GM12878 (cell line): ENCODE measurements at regions not wholly inside any gene's neighbourhood (a gene's known extent, or its start where the extent isn't known, plus 50 kb on each side); places are given as distances from the start of the nearest gene placed in this dataset.

Experiments used
- ATAC-seq: fragments of 200-7000 bp; cut with Tn5 transposase; 3 replicates; pipeline ENCODE4 v1.9.1; 2020; ENCODE audit warnings: mild to moderate bottlenecking, moderate library complexity
- BruUV-seq: library from RNA; stranded (reverse); fragments of 400-500 nt; replicated peaks from 2 replicates; lab custom pipeline; 2021; lab: Mats Ljungman, UMichigan
- CTCF ChIA-PET: fragments of 300-600 bp; sonication (Branson Sonifier 250); formaldehyde crosslinking; extraction: SDS; loops from one replicate; lab custom pipeline; 2021; ENCODE audit warnings: inconsistent platforms; lab: Yijun Ruan, JAX
- POLR2A ChIA-PET: fragments of 350-600 bp; formaldehyde crosslinking; extraction: SDS; loops from one replicate; lab custom pipeline; 2021; ENCODE audit warnings: inconsistent platforms; lab: Charles Lee
- RAD21 ChIA-PET: fragments of 300-600 bp; sonication (Branson Sonifier 250); formaldehyde crosslinking; loops from one replicate; lab custom pipeline; 2023; ENCODE audit warnings: antibody characterized with exemption; ENCODE audit not compliant: unreplicated experiment; lab: Charles Lee
- SMC1A ChIA-PET: fragments of 300-600 bp; sonication (Branson Sonifier 250); formaldehyde crosslinking; loops from one replicate; lab custom pipeline; 2023; ENCODE audit not compliant: unreplicated experiment, uncharacterized antibody; lab: Charles Lee
- DNase-seq: peaks from one replicate; pipeline ENCODE4 v3.0.0-alpha.2; 2011; ENCODE audit warnings: low read depth, low spot score
- FAIRE-seq: peaks from 3 replicates; lab custom pipeline; 2011; peaks lifted over from hg19 to GRCh38; lab: Jason Lieb, UNC
- H2AFZ ChIP-seq: 2 replicates; pipeline ENCODE4 v1.6.0; 2011; ENCODE audit warnings: low read depth, low read length, control low read depth; ENCODE audit not compliant: control insufficient read depth
- H3K27ac ChIP-seq: 2 replicates; pipeline ENCODE4 v1.5.1; 2011; ENCODE audit warnings: control low read depth; ENCODE audit not compliant: control insufficient read depth, insufficient read depth
- H3K27me3 ChIP-seq, 2 experiments: replicated peaks in 1 of 2; 2 replicates each; pipeline versions ENCODE4 v1.6.0 to v1.6.1; 2011; ENCODE audit warnings: low read length in 1 of 2; ENCODE audit not compliant: control insufficient read depth in 2 of 2, insufficient read depth in 2 of 2
- H3K36me3 ChIP-seq, 2 experiments: 2 replicates each; pipeline ENCODE4 v1.5.1; 2011; ENCODE audit warnings: low read length in 1 of 2; ENCODE audit not compliant: control insufficient read depth in 2 of 2, insufficient read depth in 2 of 2
- H3K4me1 ChIP-seq: 2 replicates; pipeline ENCODE4 v1.6.1; 2011; ENCODE audit warnings: mild to moderate bottlenecking, low read length, moderate library complexity, mixed read lengths; ENCODE audit not compliant: control insufficient read depth, insufficient read depth
- H3K4me2 ChIP-seq: 2 replicates; pipeline ENCODE4 v1.6.0; 2011; ENCODE audit warnings: control low read depth; ENCODE audit not compliant: control insufficient read depth, insufficient read depth
- H3K4me3 ChIP-seq: fragments of 200-600 bp; sonication (generic); 2 replicates; pipeline ENCODE4 v1.5.1; 2016
- H3K79me2 ChIP-seq: 2 replicates; pipeline ENCODE4 v1.6.0; 2011; ENCODE audit warnings: low read length; ENCODE audit not compliant: control insufficient read depth, insufficient read depth
- H3K9ac ChIP-seq: 2 replicates; pipeline ENCODE4 v1.8.0; 2011; ENCODE audit warnings: low read length, control low read depth, mixed read lengths; ENCODE audit not compliant: control insufficient read depth, insufficient read depth
- H3K9me3 ChIP-seq: replicated peaks from 3 replicates; pipeline ENCODE4 v1.5.1; 2011; ENCODE audit warnings: mild to moderate bottlenecking, low read length; ENCODE audit not compliant: control insufficient read depth, insufficient read depth
- H4K20me1 ChIP-seq: 2 replicates; pipeline ENCODE4 v1.6.0; 2011; ENCODE audit not compliant: control insufficient read depth, insufficient read depth
- BCL11A ChIP-seq: IDR thresholded peaks from 2 replicates; pipeline ENCODE4 v1.6.1; 2011; ENCODE audit warnings: low read depth, low read length
- CBFB ChIP-seq: IDR thresholded peaks from 2 replicates; pipeline ENCODE4 v1.6.1; 2016; ENCODE audit warnings: antibody characterized with exemption, low read depth
- EGR1 ChIP-seq, 2 experiments: IDR thresholded peaks; 1 replicate in 1 of 2; 2 replicates in 1 of 2; pipeline ENCODE4 v1.6.1; 2011 to 2012; ENCODE audit warnings: low read depth in 2 of 2, low read length in 2 of 2, borderline replicate concordance in 1 of 2, mild to moderate bottlenecking in 1 of 2, moderate library complexity in 1 of 2
- KAT2A ChIP-seq: conservative IDR thresholded peaks from 2 replicates; pipeline ENCODE4 v1.6.1; 2011; ENCODE audit warnings: low read depth, low read length; ENCODE audit not compliant: control insufficient read depth
- MXI1 ChIP-seq: fragments of 150-350 bp; IDR thresholded peaks from 2 replicates; pipeline ENCODE4 v1.6.1; 2011; ENCODE audit warnings: low read depth, mild to moderate bottlenecking, inconsistent platforms, low read length, improper control_type of control experiment
- NBN ChIP-seq: fragments of 450-650 bp; IDR thresholded peaks from 2 replicates; pipeline ENCODE4 v1.6.1; 2016
- NR2C1 ChIP-seq: fragments of 450-650 bp; IDR thresholded peaks from 2 replicates; pipeline ENCODE4 v1.6.1; 2017; ENCODE audit warnings: antibody characterized with exemption, mild to moderate bottlenecking, moderate library complexity
- POLR2AphosphoS2 ChIP-seq: IDR thresholded peaks from 2 replicates; pipeline ENCODE4 v1.6.1; 2011; ENCODE audit warnings: low read depth, mild to moderate bottlenecking, low read length, improper control_type of control experiment, moderate library complexity
- SIN3A ChIP-seq: IDR thresholded peaks from 2 replicates; pipeline ENCODE4 v1.6.1; 2012; ENCODE audit warnings: low read depth, low read length, improper control_type of control experiment
- WGBS: methylation state at CpG from one replicate; pipeline ENCODE4 v1.1.6; 2016; ENCODE audit warnings: low lambda C conversion rate; ENCODE audit not compliant: insufficient replicate concordance, insufficient coverage; ENCODE audit errors: missing lambda C conversion rate; 5-methylcytosine and 5-hydroxymethylcytosine counted together
- in situ Hi-C: fragments of 300-500 bp; cut with MboI; formaldehyde crosslinking; loops from 9 replicates; pipeline ENCODE4 v1.14.3; 2018; ENCODE audit warnings: mixed read lengths
- intact Hi-C: fragments of 100-400 bp; cut with micrococcal nuclease; formaldehyde crosslinking; loops from one replicate; pipeline ENCODE4 v1.14.2; 2022; ENCODE audit not compliant: unreplicated experiment
- TF ChIP-seq, protein P1 (sequence below): fragments of 150-350 bp; IDR thresholded peaks from 2 replicates; pipeline ENCODE4 v1.6.1; 2014; ENCODE audit warnings: mild to moderate bottlenecking, low read depth, low read length
- TF ChIP-seq, protein P2 (sequence below): IDR thresholded peaks from 2 replicates; pipeline ENCODE4 v1.6.1; 2012; ENCODE audit warnings: low read length, inconsistent platforms
- TF ChIP-seq, protein P3 (sequence below): IDR thresholded peaks from 2 replicates; pipeline ENCODE4 v1.6.1; 2011; ENCODE audit warnings: low read depth, low read length, improper control_type of control experiment, borderline replicate concordance

DNA sequence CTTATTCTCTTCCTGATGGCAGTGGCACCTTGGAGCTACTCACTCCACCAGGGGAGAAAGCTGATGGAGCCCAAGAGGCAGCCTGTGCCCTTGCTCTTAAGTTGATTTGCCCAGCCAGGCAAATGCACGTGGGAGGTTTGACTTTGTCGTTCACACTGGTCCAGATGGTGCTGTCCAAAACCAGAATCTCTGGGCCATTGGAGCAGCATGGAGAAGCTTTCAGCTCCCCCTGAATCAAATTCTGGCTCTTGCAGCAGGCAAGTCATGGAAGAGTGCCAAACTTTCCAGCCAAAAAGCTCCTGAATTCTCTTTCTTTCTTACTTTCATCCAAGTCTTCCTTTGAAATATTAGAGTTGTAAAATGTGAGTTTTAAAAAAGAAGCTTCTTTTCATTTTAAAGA is 970.4 kb downstream of the RPA4 start:
- no peaks in the 10 kb centered on the region for H3K27me3 ChIP-seq
- H4K20me1 ChIP-seq = no peaks in the 10 kb centered on the region
- ATAC-seq (no peak), DNase-seq (no peak), FAIRE-seq (no peak)
- 2% methylated on average over 2 of the region's 2 CpGs for WGBS
- no peak overlapping the region for H3K27ac ChIP-seq
- BruUV-seq = no TSS peak
- in situ Hi-C loops (no loop called here), intact Hi-C loops (no loop called here)
- H2AFZ ChIP-seq = no peak overlapping the region
- SMC1A ChIA-PET = interaction anchor here (1.7 kb wide), 1 partner anchor 10 kb away, joined by 5 read pairs; no protein-coding TSS in a partner anchor
- POLR2A ChIA-PET = interaction anchor here (0.7 kb wide), 1 partner anchor 44 kb away, joined by 3 read pairs; no protein-coding TSS in a partner anchor
- H3K4me1 ChIP-seq = no peaks in the 10 kb centered on the region
- RAD21 ChIA-PET = no interaction called here
- TF ChIP-seq SIN3A (no peak), BCL11A (no peak), KAT2A (no peak), EGR1 (IDR thresholded peaks at IDR 0.05; ENCODE audit: borderline replicate concordance in 1 of 2, low read depth in 2 of 2, low read length in 2 of 2) (no peak), MXI1 (no peak), CBFB (no peak), POLR2AphosphoS2 (no peak), NBN (no peak), NR2C1 (no peak)
- TF ChIP-seq, protein P1, sequence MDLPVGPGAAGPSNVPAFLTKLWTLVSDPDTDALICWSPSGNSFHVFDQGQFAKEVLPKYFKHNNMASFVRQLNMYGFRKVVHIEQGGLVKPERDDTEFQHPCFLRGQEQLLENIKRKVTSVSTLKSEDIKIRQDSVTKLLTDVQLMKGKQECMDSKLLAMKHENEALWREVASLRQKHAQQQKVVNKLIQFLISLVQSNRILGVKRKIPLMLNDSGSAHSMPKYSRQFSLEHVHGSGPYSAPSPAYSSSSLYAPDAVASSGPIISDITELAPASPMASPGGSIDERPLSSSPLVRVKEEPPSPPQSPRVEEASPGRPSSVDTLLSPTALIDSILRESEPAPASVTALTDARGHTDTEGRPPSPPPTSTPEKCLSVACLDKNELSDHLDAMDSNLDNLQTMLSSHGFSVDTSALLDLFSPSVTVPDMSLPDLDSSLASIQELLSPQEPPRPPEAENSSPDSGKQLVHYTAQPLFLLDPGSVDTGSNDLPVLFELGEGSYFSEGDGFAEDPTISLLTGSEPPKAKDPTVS = no peak
- TF ChIP-seq, protein P2, sequence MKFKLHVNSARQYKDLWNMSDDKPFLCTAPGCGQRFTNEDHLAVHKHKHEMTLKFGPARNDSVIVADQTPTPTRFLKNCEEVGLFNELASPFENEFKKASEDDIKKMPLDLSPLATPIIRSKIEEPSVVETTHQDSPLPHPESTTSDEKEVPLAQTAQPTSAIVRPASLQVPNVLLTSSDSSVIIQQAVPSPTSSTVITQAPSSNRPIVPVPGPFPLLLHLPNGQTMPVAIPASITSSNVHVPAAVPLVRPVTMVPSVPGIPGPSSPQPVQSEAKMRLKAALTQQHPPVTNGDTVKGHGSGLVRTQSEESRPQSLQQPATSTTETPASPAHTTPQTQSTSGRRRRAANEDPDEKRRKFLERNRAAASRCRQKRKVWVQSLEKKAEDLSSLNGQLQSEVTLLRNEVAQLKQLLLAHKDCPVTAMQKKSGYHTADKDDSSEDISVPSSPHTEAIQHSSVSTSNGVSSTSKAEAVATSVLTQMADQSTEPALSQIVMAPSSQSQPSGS = no peak
- TF ChIP-seq, protein P3, sequence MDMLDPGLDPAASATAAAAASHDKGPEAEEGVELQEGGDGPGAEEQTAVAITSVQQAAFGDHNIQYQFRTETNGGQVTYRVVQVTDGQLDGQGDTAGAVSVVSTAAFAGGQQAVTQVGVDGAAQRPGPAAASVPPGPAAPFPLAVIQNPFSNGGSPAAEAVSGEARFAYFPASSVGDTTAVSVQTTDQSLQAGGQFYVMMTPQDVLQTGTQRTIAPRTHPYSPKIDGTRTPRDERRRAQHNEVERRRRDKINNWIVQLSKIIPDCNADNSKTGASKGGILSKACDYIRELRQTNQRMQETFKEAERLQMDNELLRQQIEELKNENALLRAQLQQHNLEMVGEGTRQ = no peak
- CTCF ChIA-PET = interaction anchor here (1.7 kb wide), 1 partner anchor 10 kb away, joined by 3 read pairs; no protein-coding TSS in a partner anchor
- H3K9me3 ChIP-seq = no peaks in the 10 kb centered on the region
- H3K36me3 ChIP-seq = no peaks in the 10 kb centered on the region
- H3K79me2 ChIP-seq = no peaks in the 10 kb centered on the region
- H3K9ac ChIP-seq = no peak overlapping the region
- no peak overlapping the region for H3K4me3 ChIP-seq
- no peak overlapping the region for H3K4me2 ChIP-seq
